Osteoblast (primary cell): ENCODE measurements at regions not wholly inside any gene's neighbourhood (a gene's known extent, or its start where the extent isn't known, plus 50 kb on each side); places are given as distances from the start of the nearest gene placed in this dataset. TPM values are rescaled to one million over a fixed set of nuclear protein-coding genes. Genes with fewer than 3 reads are reported as not detected.

ENCODE experiments used
- DNase-seq: peaks from one replicate; pipeline ENCODE4 v3.0.0; 2011; ENCODE audit warnings: low spot score, mixed read lengths; ENCODE audit not compliant: insufficient read length; ENCODE audit errors: missing footprints
- H2AFZ ChIP-seq: 2 replicates; pipeline ENCODE4 v1.6.0; 2011; ENCODE audit warnings: mild to moderate bottlenecking, low read length
- H3K27ac ChIP-seq: 2 replicates; pipeline ENCODE4 v1.5.1; 2011; ENCODE audit warnings: mild to moderate bottlenecking, low read depth, low read length, moderate library complexity
- H3K27me3 ChIP-seq: 2 replicates; pipeline ENCODE4 v1.6.0; 2012; ENCODE audit warnings: mild to moderate bottlenecking, control low read depth, inconsistent platforms, low read length, moderate library complexity; ENCODE audit not compliant: insufficient read depth
- H3K36me3 ChIP-seq: 2 replicates; pipeline ENCODE4 v1.5.1; 2011; ENCODE audit warnings: mild to moderate bottlenecking, low read length, control low read depth, moderate library complexity; ENCODE audit not compliant: insufficient read depth
- H3K4me1 ChIP-seq: 2 replicates; pipeline ENCODE4 v1.5.1; 2011; ENCODE audit warnings: mild to moderate bottlenecking, low read length, control low read depth, moderate library complexity; ENCODE audit not compliant: insufficient read depth
- H3K4me2 ChIP-seq: 2 replicates; pipeline ENCODE4 v1.6.0; 2011; ENCODE audit warnings: mild to moderate bottlenecking, low read length; ENCODE audit not compliant: insufficient read depth
- H3K4me3 ChIP-seq: fragments of 200-600 bp; sonication (generic); 3 replicates; pipeline ENCODE4 v1.5.1; 2012; ENCODE audit warnings: mild to moderate bottlenecking, low read length, inconsistent platforms; ENCODE audit not compliant: insufficient read depth
- H3K79me2 ChIP-seq: 2 replicates; pipeline ENCODE4 v1.6.0; 2012; ENCODE audit warnings: mild to moderate bottlenecking, low read length, control low read depth, inconsistent platforms; ENCODE audit not compliant: insufficient read depth
- H3K9me3 ChIP-seq: 2 replicates; pipeline ENCODE4 v1.5.1; 2011; ENCODE audit warnings: low read depth, low read length, control low read depth
- H4K20me1 ChIP-seq: 2 replicates; pipeline ENCODE4 v1.6.0; 2012; ENCODE audit warnings: mild to moderate bottlenecking, low read length, control low read depth; ENCODE audit not compliant: insufficient read depth
- CTCF ChIP-seq: IDR thresholded peaks from 2 replicates; pipeline ENCODE4 v1.5.1; 2011; ENCODE audit warnings: mild to moderate bottlenecking, low read depth, low read length, moderate library complexity; ENCODE audit errors: extremely low read depth
- small RNA-seq: library from RNA; depleted of rRNA; stranded (forward); fragments of <200 nt; gene quantifications from one replicate; pipeline ENCODE3, GENCODE V24; 2012

- TF ChIP-seq CTCF: no peak
- H3K36me3 ChIP-seq: no peaks in the 10 kb centered on the region
Measured at GRCh38 chrX:96224279-96224678, 460.4 kb upstream of the DIAPH2 start.

GRCh38 chrX:96244955-96245354, 439.7 kb upstream of the DIAPH2 start:
- no peaks in the 10 kb centered on the region for H3K79me2 ChIP-seq
- no peak for TF ChIP-seq CTCF
- no peaks in the 10 kb centered on the region for H3K27me3 ChIP-seq
- no peak overlapping the region for H3K4me3 ChIP-seq
- no peak for DNase-seq
- no peaks in the 10 kb centered on the region for H4K20me1 ChIP-seq
- H3K27ac ChIP-seq: no peak overlapping the region
- H3K36me3 ChIP-seq: no peaks in the 10 kb centered on the region
- H3K9me3 ChIP-seq: no peaks in the 10 kb centered on the region
- no peaks in the 10 kb centered on the region for H3K4me1 ChIP-seq
- no peak overlapping the region for H3K4me2 ChIP-seq
- H2AFZ ChIP-seq: no peak overlapping the region

More at GRCh38 chrX:96224279-96224678, 460.4 kb upstream of the DIAPH2 start:
- Histone ChIP-seq H4K20me1 (no peaks in the 10 kb centered on the region), H3K4me1 (no peaks in the 10 kb centered on the region), H3K27me3 (no peaks in the 10 kb centered on the region), H3K4me2 (no peak overlapping the region), H2AFZ (no peak overlapping the region), H3K79me2 (no peaks in the 10 kb centered on the region), H3K27ac (no peak overlapping the region), H3K4me3 (no peak overlapping the region), H3K9me3 (no peaks in the 10 kb centered on the region)
- no peak for DNase-seq

GRCh38 chrX:96246436-96246835, 438.2 kb upstream of the DIAPH2 start:
- Histone ChIP-seq H3K4me1 (no peaks in the 10 kb centered on the region), H3K4me3 (no peak overlapping the region), H3K27me3 (no peaks in the 10 kb centered on the region), H3K36me3 (no peaks in the 10 kb centered on the region), H2AFZ (no peak overlapping the region), H3K27ac (no peak overlapping the region), H3K79me2 (no peaks in the 10 kb centered on the region), H3K9me3 (no peaks in the 10 kb centered on the region), H3K4me2 (no peak overlapping the region), H4K20me1 (no peaks in the 10 kb centered on the region)
- TF ChIP-seq CTCF: no peak
- no peak for DNase-seq

Small RNA genes lying in the stretch of these regions (small RNA-seq; reads per million reads assigned to genes)
- gene AL022161.1 (not detected), gene RN7SL379P (not detected), gene RNA5SP510 (not detected), gene RPS29P28 (not detected)
